Smooth muscle cell (in vitro differentiated cells): ENCODE measurements at regions not wholly inside any gene's neighbourhood (a gene's known extent, or its start where the extent isn't known, plus 50 kb on each side); places are given as distances from the start of the nearest gene placed in this dataset.
A peak's percentile ranks its signal among the peaks of the same experiment; 100 is the strongest.

Experiments used
- DNase-seq: peaks from one replicate; lab custom pipeline; 2025; ENCODE audit not compliant: unreplicated experiment; lab: John Stamatoyannopoulos, UW
- H2AFZ ChIP-seq: fragments of 200-600 bp; sonication (generic); 2 replicates; pipeline ENCODE4 v1.6.0; 2016; ENCODE audit warnings: antibody characterized with exemption, low read depth, mild to moderate bottlenecking
- H3F3A ChIP-seq: fragments of 200-600 bp; sonication (generic); 2 replicates; pipeline ENCODE4 v1.6.0; 2017; ENCODE audit warnings: antibody characterized with exemption, low read depth
- H3K27ac ChIP-seq: fragments of 200-600 bp; sonication (generic); 2 replicates; pipeline ENCODE4 v1.5.1; 2016; ENCODE audit warnings: low read depth, mild to moderate bottlenecking
- H3K27me3 ChIP-seq: fragments of 200-600 bp; sonication (generic); 2 replicates; pipeline ENCODE4 v1.6.1; 2016; ENCODE audit warnings: low read depth, mild to moderate bottlenecking
- H3K36me3 ChIP-seq: fragments of 200-600 bp; sonication (generic); 2 replicates; pipeline ENCODE4 v1.5.1; 2016; ENCODE audit warnings: low read depth
- H3K4me1 ChIP-seq: fragments of 200-600 bp; sonication (generic); 2 replicates; pipeline ENCODE4 v1.5.1; 2016; ENCODE audit warnings: low read depth
- H3K4me2 ChIP-seq: fragments of 200-600 bp; sonication (generic); 2 replicates; pipeline ENCODE4 v1.6.0; 2016; ENCODE audit warnings: mild to moderate bottlenecking
- H3K4me3 ChIP-seq: fragments of 200-600 bp; sonication (generic); 2 replicates; pipeline ENCODE4 v1.5.1; 2016; ENCODE audit warnings: mild to moderate bottlenecking
- H3K79me2 ChIP-seq: fragments of 200-600 bp; sonication (generic); 2 replicates; pipeline ENCODE4 v1.6.0; 2016; ENCODE audit warnings: low read depth, mild to moderate bottlenecking
- H3K9ac ChIP-seq: fragments of 200-600 bp; sonication (generic); 2 replicates; pipeline ENCODE4 v1.6.0; 2016; ENCODE audit warnings: low read depth
- H3K9me3 ChIP-seq: fragments of 200-600 bp; sonication (generic); replicated peaks from 2 replicates; pipeline ENCODE4 v1.5.1; 2016; ENCODE audit warnings: low read depth
- H4K20me1 ChIP-seq: fragments of 200-600 bp; sonication (generic); 2 replicates; pipeline ENCODE4 v1.6.0; 2016; ENCODE audit warnings: low read depth
- WGBS: methylation state at CpG from one replicate; pipeline ENCODE4 v1.1.7; 2016; ENCODE audit warnings: low lambda C conversion rate; 5-methylcytosine and 5-hydroxymethylcytosine counted together
- TF ChIP-seq, protein P1 (sequence below): fragments of 200-600 bp; sonication (generic); IDR thresholded peaks from 2 replicates; pipeline ENCODE4 v1.5.1; 2017; ENCODE audit warnings: borderline replicate concordance, mild to moderate bottlenecking, antibody characterized with exemption; ENCODE audit not compliant: insufficient read depth, poor library complexity, severe bottlenecking

- H3K4me2 ChIP-seq, result no peak overlapping the region
- 61% methylated on average over 7 of the region's 7 CpGs for WGBS
- no peak for DNase-seq
Measured at GRCh38 chr13:33606692-33607091, 211.3 kb upstream of the RFC3 start.

DNA sequence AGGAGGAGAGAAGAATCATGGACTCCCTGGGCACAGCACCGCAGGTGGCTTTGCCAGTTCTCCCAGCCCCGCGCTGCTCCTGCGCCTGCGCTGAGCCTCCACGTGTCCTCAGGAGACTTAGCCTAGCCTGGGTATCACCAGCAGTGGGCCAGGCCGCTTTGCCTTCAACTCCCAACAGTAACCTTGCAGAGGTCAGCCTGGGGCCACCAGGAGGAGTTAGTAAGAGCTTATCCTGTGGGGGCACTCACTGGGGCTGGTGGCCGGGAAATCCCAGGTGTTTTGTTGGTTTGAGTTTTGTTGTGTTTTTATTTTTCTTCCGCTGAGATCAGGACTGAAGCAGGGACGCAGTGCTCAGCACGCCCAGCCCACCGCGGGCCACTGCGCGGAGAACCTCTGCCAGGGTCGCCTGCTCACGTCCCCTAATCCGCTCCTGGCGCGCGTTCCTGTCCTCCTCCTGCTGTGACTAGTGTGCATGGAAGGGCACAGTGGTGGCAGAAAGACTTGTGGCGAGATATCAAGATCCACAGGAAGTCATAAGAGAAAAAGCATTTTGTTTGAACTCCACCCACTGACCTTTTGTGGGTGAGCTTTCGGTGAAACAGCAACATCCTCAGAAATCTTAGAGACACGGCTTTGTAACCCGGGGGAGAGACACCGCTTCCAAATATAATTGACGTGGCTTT, 207.4 kb upstream of the RFC3 start:
- 84% methylated on average over 27 of the region's 27 CpGs for WGBS
- Histone ChIP-seq H3K9me3 (no peaks in the 10 kb centered on the region), H3K27me3 (no peaks in the 10 kb centered on the region), H3K36me3 (no peaks in the 10 kb centered on the region), H3K79me2 (no peaks in the 10 kb centered on the region), H3F3A (no peaks in the 10 kb centered on the region), H3K4me2 (no peak overlapping the region), H3K9ac (no peak overlapping the region), H4K20me1 (no peaks in the 10 kb centered on the region), H2AFZ (no peak overlapping the region), H3K4me3 (no peak overlapping the region), H3K4me1 (peaks cover 24% of the 10 kb centered on the region), H3K27ac (no peak overlapping the region)
- no peak for DNase-seq
- TF ChIP-seq, protein P1, sequence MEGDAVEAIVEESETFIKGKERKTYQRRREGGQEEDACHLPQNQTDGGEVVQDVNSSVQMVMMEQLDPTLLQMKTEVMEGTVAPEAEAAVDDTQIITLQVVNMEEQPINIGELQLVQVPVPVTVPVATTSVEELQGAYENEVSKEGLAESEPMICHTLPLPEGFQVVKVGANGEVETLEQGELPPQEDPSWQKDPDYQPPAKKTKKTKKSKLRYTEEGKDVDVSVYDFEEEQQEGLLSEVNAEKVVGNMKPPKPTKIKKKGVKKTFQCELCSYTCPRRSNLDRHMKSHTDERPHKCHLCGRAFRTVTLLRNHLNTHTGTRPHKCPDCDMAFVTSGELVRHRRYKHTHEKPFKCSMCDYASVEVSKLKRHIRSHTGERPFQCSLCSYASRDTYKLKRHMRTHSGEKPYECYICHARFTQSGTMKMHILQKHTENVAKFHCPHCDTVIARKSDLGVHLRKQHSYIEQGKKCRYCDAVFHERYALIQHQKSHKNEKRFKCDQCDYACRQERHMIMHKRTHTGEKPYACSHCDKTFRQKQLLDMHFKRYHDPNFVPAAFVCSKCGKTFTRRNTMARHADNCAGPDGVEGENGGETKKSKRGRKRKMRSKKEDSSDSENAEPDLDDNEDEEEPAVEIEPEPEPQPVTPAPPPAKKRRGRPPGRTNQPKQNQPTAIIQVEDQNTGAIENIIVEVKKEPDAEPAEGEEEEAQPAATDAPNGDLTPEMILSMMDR, result no peak

More at GRCh38 chr13:33606692-33607091, 211.3 kb upstream of the RFC3 start:
- no peaks in the 10 kb centered on the region for H4K20me1 ChIP-seq
- H3K4me1 ChIP-seq, result peaks cover 23% of the 10 kb centered on the region
- H3F3A ChIP-seq, result no peaks in the 10 kb centered on the region
- H3K27ac ChIP-seq, result no peak overlapping the region
- no peak overlapping the region for H3K4me3 ChIP-seq
- H3K9me3 ChIP-seq, result no peaks in the 10 kb centered on the region
- TF ChIP-seq, protein P1, result no peak
- H2AFZ ChIP-seq, result peak overlapping the region; percentile 55
- H3K36me3 ChIP-seq, result no peaks in the 10 kb centered on the region
- H3K79me2 ChIP-seq, result no peaks in the 10 kb centered on the region
- H3K27me3 ChIP-seq, result no peaks in the 10 kb centered on the region
- H3K9ac ChIP-seq, result no peak overlapping the region

- no peak overlapping the region for H3K4me2 ChIP-seq
- no peak overlapping the region for H3K27ac ChIP-seq
- H3K9ac ChIP-seq, result no peak overlapping the region
- TF ChIP-seq, protein P1, result no peak
- H3K36me3 ChIP-seq, result no peaks in the 10 kb centered on the region
- H3K27me3 ChIP-seq, result no peaks in the 10 kb centered on the region
- no peak overlapping the region for H3K4me3 ChIP-seq
- peaks cover 23% of the 10 kb centered on the region for H3K4me1 ChIP-seq
- no peak for DNase-seq
- WGBS, result 82% methylated on average over 14 of the region's 14 CpGs
- H4K20me1 ChIP-seq, result no peaks in the 10 kb centered on the region
- H3K9me3 ChIP-seq, result no peaks in the 10 kb centered on the region
- no peaks in the 10 kb centered on the region for H3F3A ChIP-seq
- H3K79me2 ChIP-seq, result no peaks in the 10 kb centered on the region
- no peak overlapping the region for H2AFZ ChIP-seq
Measured at GRCh38 chr13:33611121-33611805, 206.7 kb upstream of the RFC3 start.
